Transverse colon (tissue), 4 donors: ENCODE measurements at regions not wholly inside any gene's neighbourhood (a gene's known extent, or its start where the extent isn't known, plus 50 kb on each side); places are given as distances from the start of the nearest gene placed in this dataset.

Experiments
- CTCF ChIP-seq, 5 experiments: fragments of 200-600 bp in 3 of 5; fragments of 450-650 bp in 2 of 5; sonication (generic) in 3 of 5; IDR thresholded peaks; 1 replicate in 2 of 5; 2 replicates in 3 of 5; pipeline ENCODE4 v1.5.1; 2016 to 2017; ENCODE audit warnings: antibody characterized with exemption in 5 of 5, inconsistent platforms in 3 of 5, mild to moderate bottlenecking in 2 of 5, moderate library complexity in 1 of 5
- EP300 ChIP-seq: sonication (generic); formaldehyde crosslinking; IDR thresholded peaks from one replicate; pipeline ENCODE4 v1.6.1; 2017; ENCODE audit warnings: antibody characterized with exemption, low read depth
- POLR2AphosphoS5 ChIP-seq, 3 donors: sonication (generic); formaldehyde crosslinking; IDR thresholded peaks; one replicate each; pipeline ENCODE4 v1.6.1; 2016; ENCODE audit warnings: antibody characterized with exemption in 3 of 3

GRCh38 chr6:9594746-9595145 lies 820.1 kb downstream of the TFAP2A start:
- TF ChIP-seq CTCF (IDR thresholded peaks at IDR 0.05), result no peak
- no peak for TF ChIP-seq POLR2AphosphoS5 (IDR thresholded peaks at IDR 0.05)
- TF ChIP-seq EP300, result no peak
